ENCODE measurements at regions not wholly inside any gene's neighbourhood (a gene's known extent, or its start where the extent isn't known, plus 50 kb on each side); places are given as distances from the start of the nearest gene placed in this dataset.

DNA sequence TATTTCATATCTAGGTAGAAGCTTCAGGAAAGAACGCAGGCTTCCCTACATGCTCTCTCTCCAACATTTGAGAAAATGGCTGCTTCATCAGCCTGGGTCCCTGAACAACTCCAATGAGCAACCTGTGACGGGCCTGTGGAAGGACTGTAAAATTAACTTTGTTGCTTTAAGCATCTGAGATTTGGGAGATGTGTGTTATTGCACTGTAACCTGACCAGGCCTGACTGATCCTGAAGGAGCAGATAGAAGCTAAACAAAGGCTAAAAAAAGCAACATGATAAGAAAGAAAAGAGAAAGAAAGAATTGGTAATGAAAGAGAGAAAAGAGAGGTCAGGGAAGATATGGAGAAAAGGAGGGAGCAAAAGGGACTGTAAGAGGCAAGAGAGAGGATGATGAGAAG, 77.1 kb upstream of the MBNL2 start:
- TF ChIP-seq, protein P1, sequence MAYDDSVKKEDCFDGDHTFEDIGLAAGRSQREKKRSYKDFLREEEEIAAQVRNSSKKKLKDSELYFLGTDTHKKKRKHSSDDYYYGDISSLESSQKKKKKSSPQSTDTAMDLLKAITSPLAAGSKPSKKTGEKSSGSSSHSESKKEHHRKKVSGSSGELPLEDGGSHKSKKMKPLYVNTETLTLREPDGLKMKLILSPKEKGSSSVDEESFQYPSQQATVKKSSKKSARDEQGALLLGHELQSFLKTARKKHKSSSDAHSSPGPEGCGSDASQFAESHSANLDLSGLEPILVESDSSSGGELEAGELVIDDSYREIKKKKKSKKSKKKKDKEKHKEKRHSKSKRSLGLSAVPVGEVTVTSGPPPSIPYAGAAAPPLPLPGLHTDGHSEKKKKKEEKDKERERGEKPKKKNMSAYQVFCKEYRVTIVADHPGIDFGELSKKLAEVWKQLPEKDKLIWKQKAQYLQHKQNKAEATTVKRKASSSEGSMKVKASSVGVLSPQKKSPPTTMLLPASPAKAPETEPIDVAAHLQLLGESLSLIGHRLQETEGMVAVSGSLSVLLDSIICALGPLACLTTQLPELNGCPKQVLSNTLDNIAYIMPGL (CRISPR knock-in tag; IDR thresholded peaks at IDR 0.05; ENCODE audit: borderline replicate concordance): no peak
- TF ChIP-seq MYC (IDR thresholded peaks at IDR 0.05; ENCODE audit: borderline replicate concordance, low read length) (no peak), NFE2L2 (conservative IDR thresholded peaks at IDR 0.05; ENCODE audit: low read length) (no peak), SMC3 (IDR thresholded peaks at IDR 0.05) (no peak), HOXB13 (CRISPR knock-in tag; IDR thresholded peaks at IDR 0.05; ENCODE audit: low read depth) (no peak), EHMT2 (IDR thresholded peaks at IDR 0.05; ENCODE audit: low read depth) (no peak), MAFK (IDR thresholded peaks at IDR 0.05; ENCODE audit: partially characterized antibody) (no peak), TP53 (CRISPR knock-in tag; IDR thresholded peaks at IDR 0.05) (no peak), NR3C1 (IDR thresholded peaks at IDR 0.05) (no peak), FOSL2 (IDR thresholded peaks at IDR 0.05) (no peak), FOSL2 (CRISPR knock-in tag; IDR thresholded peaks at IDR 0.05) (no peak), RARB (CRISPR knock-in tag; IDR thresholded peaks at IDR 0.05) (no peak), RNF2 (IDR thresholded peaks at IDR 0.05; ENCODE audit: borderline replicate concordance, low read depth) (no peak), MAZ (IDR thresholded peaks at IDR 0.05; ENCODE audit: borderline replicate concordance, low read depth, low read length) (no peak), ZC3H11A (IDR thresholded peaks at IDR 0.05) (no peak), BHLHE40 (IDR thresholded peaks at IDR 0.05; ENCODE audit: low read depth, low read length) (no peak), ZSCAN20 (CRISPR knock-in tag; IDR thresholded peaks at IDR 0.05) (no peak)
- TF ChIP-seq, protein P2, sequence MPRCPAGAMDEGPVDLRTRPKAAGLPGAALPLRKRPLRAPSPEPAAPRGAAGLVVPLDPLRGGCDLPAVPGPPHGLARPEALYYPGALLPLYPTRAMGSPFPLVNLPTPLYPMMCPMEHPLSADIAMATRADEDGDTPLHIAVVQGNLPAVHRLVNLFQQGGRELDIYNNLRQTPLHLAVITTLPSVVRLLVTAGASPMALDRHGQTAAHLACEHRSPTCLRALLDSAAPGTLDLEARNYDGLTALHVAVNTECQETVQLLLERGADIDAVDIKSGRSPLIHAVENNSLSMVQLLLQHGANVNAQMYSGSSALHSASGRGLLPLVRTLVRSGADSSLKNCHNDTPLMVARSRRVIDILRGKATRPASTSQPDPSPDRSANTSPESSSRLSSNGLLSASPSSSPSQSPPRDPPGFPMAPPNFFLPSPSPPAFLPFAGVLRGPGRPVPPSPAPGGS (IDR thresholded peaks at IDR 0.05): no peak
- TF ChIP-seq, protein P3, sequence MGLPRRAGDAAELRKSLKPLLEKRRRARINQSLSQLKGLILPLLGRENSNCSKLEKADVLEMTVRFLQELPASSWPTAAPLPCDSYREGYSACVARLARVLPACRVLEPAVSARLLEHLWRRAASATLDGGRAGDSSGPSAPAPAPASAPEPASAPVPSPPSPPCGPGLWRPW (IDR thresholded peaks at IDR 0.05): no peak
- no peak for ATAC-seq
- ChIA-PET POLR2A (no interaction called here), CTCF (interaction anchor here (0.8 to 1.2 kb wide), 3 partner anchors 35 to 214 kb away, joined by 3 read pairs; no protein-coding TSS in a partner anchor)
- H3K27ac ChIP-seq: no peak overlapping the region
- peaks cover 20% of the 10 kb centered on the region for H3K4me1 ChIP-seq
- WGBS (ENCODE audit: missing lambda C conversion rate): 93% methylated on average over 2 of the region's 2 CpGs
- no peak for DNase-seq (ENCODE audit: low read depth in 1 of 2, low spot score in 1 of 2)
- no peaks in the 10 kb centered on the region for H3K9me3 ChIP-seq
- no peak overlapping the region for H3K4me3 ChIP-seq
- FAIRE-seq: no peak
- H3K4me2 ChIP-seq: no peak overlapping the region

DNA sequence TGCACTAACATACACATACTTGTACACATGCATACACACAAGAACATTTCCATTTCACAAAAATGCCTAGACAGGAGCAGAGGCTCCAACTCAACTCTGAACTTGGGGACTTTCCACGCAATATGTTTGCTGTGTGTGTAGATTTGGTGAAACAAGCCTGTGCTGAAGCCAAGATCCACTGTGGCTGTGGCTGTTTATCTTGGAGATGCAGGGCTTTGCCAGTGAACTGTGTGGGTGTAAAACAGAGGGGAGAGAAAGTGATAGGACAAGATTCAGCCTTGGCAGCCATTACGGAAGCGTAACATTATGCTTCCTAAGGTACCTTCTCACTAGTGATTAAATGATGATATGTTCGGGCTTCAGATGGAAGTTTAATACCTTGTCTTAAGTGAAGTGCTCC, 73.2 kb upstream of the MBNL2 start:
- 94% methylated on average over 4 of the region's 4 CpGs for WGBS (ENCODE audit: missing lambda C conversion rate)
- Histone ChIP-seq H3K4me2 (no peak overlapping the region), H3K4me3 (no peak overlapping the region), H3K4me1 (no peaks in the 10 kb centered on the region), H3K9me3 (no peaks in the 10 kb centered on the region), H3K27ac (no peak overlapping the region)
- ATAC-seq (no peak), DNase-seq (ENCODE audit: low read depth in 1 of 2, low spot score in 1 of 2) (no peak), FAIRE-seq (no peak)
- TF ChIP-seq, protein P2 (IDR thresholded peaks at IDR 0.05): no peak
- TF ChIP-seq EHF (CRISPR knock-in tag; IDR thresholded peaks at IDR 0.05): no peak
- no peak for TF ChIP-seq FOSB (CRISPR knock-in tag; IDR thresholded peaks at IDR 0.05)
- TF ChIP-seq SREBF2 (IDR thresholded peaks at IDR 0.05): no peak
- TF ChIP-seq, protein P3 (IDR thresholded peaks at IDR 0.05): no peak
- TF ChIP-seq JUNB (IDR thresholded peaks at IDR 0.05): no peak
- TF ChIP-seq RFX5 (IDR thresholded peaks at IDR 0.05): no peak
- TF ChIP-seq BHLHE40 (IDR thresholded peaks at IDR 0.05; ENCODE audit: low read depth, low read length): no peak
- TF ChIP-seq, protein P4, sequence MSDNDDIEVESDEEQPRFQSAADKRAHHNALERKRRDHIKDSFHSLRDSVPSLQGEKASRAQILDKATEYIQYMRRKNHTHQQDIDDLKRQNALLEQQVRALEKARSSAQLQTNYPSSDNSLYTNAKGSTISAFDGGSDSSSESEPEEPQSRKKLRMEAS (IDR thresholded peaks at IDR 0.05): no peak
- TF ChIP-seq PHF8 (IDR thresholded peaks at IDR 0.05; ENCODE audit: borderline replicate concordance, low read depth): no peak
- no peak for TF ChIP-seq HEYL (CRISPR knock-in tag; IDR thresholded peaks at IDR 0.05)
- TF ChIP-seq ZFP36 (IDR thresholded peaks at IDR 0.05; ENCODE audit: borderline replicate concordance, partially characterized antibody): no peak
- TF ChIP-seq, protein P5, sequence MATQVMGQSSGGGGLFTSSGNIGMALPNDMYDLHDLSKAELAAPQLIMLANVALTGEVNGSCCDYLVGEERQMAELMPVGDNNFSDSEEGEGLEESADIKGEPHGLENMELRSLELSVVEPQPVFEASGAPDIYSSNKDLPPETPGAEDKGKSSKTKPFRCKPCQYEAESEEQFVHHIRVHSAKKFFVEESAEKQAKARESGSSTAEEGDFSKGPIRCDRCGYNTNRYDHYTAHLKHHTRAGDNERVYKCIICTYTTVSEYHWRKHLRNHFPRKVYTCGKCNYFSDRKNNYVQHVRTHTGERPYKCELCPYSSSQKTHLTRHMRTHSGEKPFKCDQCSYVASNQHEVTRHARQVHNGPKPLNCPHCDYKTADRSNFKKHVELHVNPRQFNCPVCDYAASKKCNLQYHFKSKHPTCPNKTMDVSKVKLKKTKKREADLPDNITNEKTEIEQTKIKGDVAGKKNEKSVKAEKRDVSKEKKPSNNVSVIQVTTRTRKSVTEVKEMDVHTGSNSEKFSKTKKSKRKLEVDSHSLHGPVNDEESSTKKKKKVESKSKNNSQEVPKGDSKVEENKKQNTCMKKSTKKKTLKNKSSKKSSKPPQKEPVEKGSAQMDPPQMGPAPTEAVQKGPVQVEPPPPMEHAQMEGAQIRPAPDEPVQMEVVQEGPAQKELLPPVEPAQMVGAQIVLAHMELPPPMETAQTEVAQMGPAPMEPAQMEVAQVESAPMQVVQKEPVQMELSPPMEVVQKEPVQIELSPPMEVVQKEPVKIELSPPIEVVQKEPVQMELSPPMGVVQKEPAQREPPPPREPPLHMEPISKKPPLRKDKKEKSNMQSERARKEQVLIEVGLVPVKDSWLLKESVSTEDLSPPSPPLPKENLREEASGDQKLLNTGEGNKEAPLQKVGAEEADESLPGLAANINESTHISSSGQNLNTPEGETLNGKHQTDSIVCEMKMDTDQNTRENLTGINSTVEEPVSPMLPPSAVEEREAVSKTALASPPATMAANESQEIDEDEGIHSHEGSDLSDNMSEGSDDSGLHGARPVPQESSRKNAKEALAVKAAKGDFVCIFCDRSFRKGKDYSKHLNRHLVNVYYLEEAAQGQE (IDR thresholded peaks at IDR 0.05): no peak
- no peak for TF ChIP-seq CBX8 (IDR thresholded peaks at IDR 0.05)
- no peak for TF ChIP-seq MAZ (IDR thresholded peaks at IDR 0.05; ENCODE audit: borderline replicate concordance, low read depth, low read length)
- ChIA-PET CTCF (interaction anchor here (1.6 kb wide), 1 partner anchor 39 kb away, joined by 5 read pairs; no protein-coding TSS in a partner anchor), POLR2A (no interaction called here)

All from A549 (cell line).